BLaER1 treated with 17β-estradiol and CSF1 and Interleukin-3, amounts not matched to agents 10 nM and 100 nM (cell line): ENCODE measurements at regions not wholly inside any gene's neighbourhood (a gene's known extent, or its start where the extent isn't known, plus 50 kb on each side); places are given as distances from the start of the nearest gene placed in this dataset.
A peak's percentile ranks its signal among the peaks of the same experiment; 100 is the strongest.
"Not testable (repeated sequence)": the region's sequence is repeated elsewhere in the genome, so short reads cannot be mapped to it uniquely, and the experiment has no call there.

Source experiments
- H3K27ac ChIP-seq, 11 experiments: shearing (Covaris generic); formaldehyde crosslinking; 2 replicates each; pipeline ENCODE4 v1.8.1; 2022
- H3K27me3 ChIP-seq, 11 experiments: shearing (Covaris generic); formaldehyde crosslinking; 2 replicates each; pipeline ENCODE4 v1.8.1; 2022
- H3K36me3 ChIP-seq, 11 experiments: shearing (Covaris generic); formaldehyde crosslinking; 2 replicates each; pipeline ENCODE4 v1.8.1; 2022
- H3K4me1 ChIP-seq, 10 experiments: shearing (Covaris generic); formaldehyde crosslinking; 2 replicates each; pipeline ENCODE4 v1.8.1; 2022
- H3K4me2 ChIP-seq, 11 experiments: shearing (Covaris generic); formaldehyde crosslinking; 2 replicates each; pipeline ENCODE4 v1.8.1; 2022
- H3K4me3 ChIP-seq, 10 experiments: shearing (Covaris generic); formaldehyde crosslinking; 2 replicates each; pipeline ENCODE4 v1.8.1; 2022
- H3K9ac ChIP-seq, 11 experiments: shearing (Covaris generic); formaldehyde crosslinking; 2 replicates each; pipeline ENCODE4 v1.8.1; 2022
- H3K9me3 ChIP-seq, 11 experiments: shearing (Covaris generic); formaldehyde crosslinking; replicated peaks in 1 of 11; 2 replicates each; pipeline ENCODE4 v1.8.1; 2022
- H4K20me1 ChIP-seq, 11 experiments: shearing (Covaris generic); formaldehyde crosslinking; 2 replicates each; pipeline ENCODE4 v1.8.1; 2022
- Cebpa-rat ChIP-seq, 11 experiments: shearing (Covaris generic); IDR thresholded peaks; 2 replicates each; pipeline ENCODE4 v1.8.1; 2022

DNA sequence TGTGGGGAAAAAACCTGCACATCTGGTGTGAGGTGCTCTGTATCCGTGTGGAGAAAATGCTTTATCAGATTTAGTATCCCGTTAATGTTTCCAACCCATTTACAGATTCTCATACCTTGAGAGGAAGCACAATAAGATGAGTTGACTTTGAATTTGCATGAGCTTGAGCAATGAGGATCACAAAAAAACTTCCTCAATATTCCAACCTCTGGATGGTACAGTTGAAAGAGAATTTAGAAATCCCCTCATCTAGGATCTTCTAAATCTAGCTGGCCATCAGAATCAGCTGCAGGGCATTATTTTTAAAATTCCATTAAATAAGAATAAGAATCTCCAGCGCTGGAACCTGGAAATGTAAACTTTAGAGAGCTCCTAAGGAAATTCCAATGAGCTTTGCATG is 82.5 kb upstream of the NR5A2 start:
- H4K20me1 ChIP-seq = no peaks in the 10 kb centered on the region
- peak overlapping the region in 3 of 11 experiments; percentile 9 to 46 (median 22); a peak in 2 of 22 replicates for H3K4me2 ChIP-seq
- H3K4me1 ChIP-seq = peaks cover 0 to 24% (median 0%) of the 10 kb centered on the region in 10 experiments; a peak in 7 of 20 replicates
- H3K36me3 ChIP-seq = no peaks in the 10 kb centered on the region
- no peak overlapping the region for H3K4me3 ChIP-seq
- no peak for TF ChIP-seq Cebpa-rat (IDR thresholded peaks at IDR 0.05)
- H3K27me3 ChIP-seq = no peaks in the 10 kb centered on the region
- H3K9me3 ChIP-seq = peaks cover 0 to 8% (median 0%) of the 10 kb centered on the region in 11 experiments; a peak in 3 of 22 replicates
- no peak overlapping the region for H3K9ac ChIP-seq
- H3K27ac ChIP-seq = no peak overlapping the region

- Histone ChIP-seq H3K27ac (no peak overlapping the region), H3K9ac (no peak overlapping the region), H4K20me1 (no peaks in the 10 kb centered on the region), H3K9me3 (peaks cover 0 to 8% (median 0%) of the 10 kb centered on the region in 11 experiments; a peak in 3 of 22 replicates), H3K4me2 (peak overlapping the region in 2 of 11 experiments; percentile 22 to 46; a peak in 4 of 22 replicates), H3K27me3 (no peaks in the 10 kb centered on the region), H3K36me3 (no peaks in the 10 kb centered on the region), H3K4me3 (no peak overlapping the region), H3K4me1 (peaks cover 0 to 24% (median 0%) of the 10 kb centered on the region in 10 experiments; a peak in 7 of 20 replicates)
- no peak for TF ChIP-seq Cebpa-rat (IDR thresholded peaks at IDR 0.05)
Observed at GRCh38 chr1:199945591-199945990, 81.9 kb upstream of the NR5A2 start.

DNA sequence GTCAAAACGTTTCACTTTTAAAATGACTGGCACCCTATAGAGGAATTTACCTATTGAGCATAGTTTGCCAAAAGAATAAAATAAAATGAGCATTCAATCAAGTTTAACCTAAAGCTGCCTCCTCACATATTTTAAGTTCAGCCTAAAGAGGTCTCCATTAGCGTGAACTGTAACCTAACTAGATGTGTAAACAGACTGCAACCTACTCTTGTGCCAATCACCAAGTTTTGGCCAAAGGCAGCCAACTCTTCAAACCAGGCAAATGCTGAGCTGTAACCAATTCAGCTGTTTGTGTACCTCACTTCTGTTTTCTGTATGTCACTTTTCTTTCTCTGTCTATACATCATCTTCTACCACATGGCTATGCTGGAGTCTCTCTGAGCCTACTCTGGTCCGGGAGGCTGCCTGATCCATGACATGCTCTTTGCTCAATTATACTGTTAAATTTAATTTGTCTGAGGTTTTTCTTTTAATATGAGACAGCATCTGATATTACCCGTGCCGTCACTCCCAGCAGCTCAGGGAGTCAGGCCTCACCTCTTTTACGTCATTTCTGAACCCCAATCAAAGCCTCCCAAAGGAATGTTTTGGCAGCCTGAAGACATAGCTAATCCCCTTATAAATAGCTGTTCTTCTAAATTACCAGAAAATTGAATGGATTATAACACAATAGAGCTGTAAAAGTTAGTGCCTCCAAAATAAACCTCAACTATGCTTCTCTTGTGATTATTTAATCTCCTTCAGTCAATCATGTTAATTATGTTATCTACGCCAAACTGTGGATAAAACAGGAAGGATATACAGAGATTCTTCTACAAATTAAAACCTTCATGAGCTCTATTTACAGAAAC is 81.0 kb upstream of the NR5A2 start:
- Histone ChIP-seq H3K36me3 (no peaks in the 10 kb centered on the region), H3K27me3 (no peaks in the 10 kb centered on the region), H3K9ac (no peak overlapping the region), H3K4me1 (peaks cover 0 to 24% (median 0%) of the 10 kb centered on the region in 10 experiments; a peak in 7 of 20 replicates), H3K4me2 (peak overlapping the region in 1 of 11 experiments; percentile 46; a peak in 1 of 22 replicates), H3K4me3 (no peak overlapping the region), H3K27ac (no peak overlapping the region), H3K9me3 (peaks cover 0 to 8% (median 0%) of the 10 kb centered on the region in 11 experiments; a peak in 3 of 22 replicates), H4K20me1 (no peaks in the 10 kb centered on the region)
- TF ChIP-seq Cebpa-rat (IDR thresholded peaks at IDR 0.05) = no peak

GRCh38 chr1:199948587-199949280 is 78.8 kb upstream of the NR5A2 start:
- Histone ChIP-seq H4K20me1 (no peaks in the 10 kb centered on the region), H3K27me3 (no peaks in the 10 kb centered on the region), H3K4me2 (no peak overlapping the region; a peak in 1 of 22 replicates), H3K4me3 (no peak overlapping the region), H3K9ac (no peak overlapping the region), H3K27ac (peak overlapping the region in 3 of 11 experiments; percentile 11 to 19 (median 15); a peak in 3 of 22 replicates), H3K36me3 (no peaks in the 10 kb centered on the region), H3K9me3 (peaks cover 0 to 8% (median 0%) of the 10 kb centered on the region in 11 experiments; a peak in 3 of 22 replicates), H3K4me1 (peaks cover 0 to 24% (median 0%) of the 10 kb centered on the region in 10 experiments; a peak in 6 of 20 replicates)
- no peak for TF ChIP-seq Cebpa-rat (IDR thresholded peaks at IDR 0.05)

DNA sequence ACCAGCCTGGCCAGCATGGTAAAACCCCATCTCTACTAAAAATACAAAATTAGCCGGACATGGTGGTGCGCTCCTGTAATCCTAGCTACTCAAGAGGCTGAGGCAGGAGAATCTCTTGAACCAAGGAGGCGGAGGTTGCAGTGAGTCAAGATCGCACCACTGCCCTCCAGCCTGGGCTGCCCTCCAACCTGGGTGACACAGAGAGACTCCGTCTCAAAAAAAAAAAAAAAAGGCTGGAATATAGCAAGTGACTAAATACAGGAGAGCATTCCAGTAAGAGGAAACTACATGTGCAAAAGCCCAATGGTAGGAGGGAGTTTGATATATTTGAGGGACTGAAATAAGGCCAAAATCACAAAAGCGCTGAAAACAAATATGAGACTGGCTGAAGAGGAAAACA is 76.5 kb upstream of the NR5A2 start:
- not testable (repeated sequence) for H3K36me3 ChIP-seq, H3K27ac ChIP-seq, H3K27me3 ChIP-seq

DNA sequence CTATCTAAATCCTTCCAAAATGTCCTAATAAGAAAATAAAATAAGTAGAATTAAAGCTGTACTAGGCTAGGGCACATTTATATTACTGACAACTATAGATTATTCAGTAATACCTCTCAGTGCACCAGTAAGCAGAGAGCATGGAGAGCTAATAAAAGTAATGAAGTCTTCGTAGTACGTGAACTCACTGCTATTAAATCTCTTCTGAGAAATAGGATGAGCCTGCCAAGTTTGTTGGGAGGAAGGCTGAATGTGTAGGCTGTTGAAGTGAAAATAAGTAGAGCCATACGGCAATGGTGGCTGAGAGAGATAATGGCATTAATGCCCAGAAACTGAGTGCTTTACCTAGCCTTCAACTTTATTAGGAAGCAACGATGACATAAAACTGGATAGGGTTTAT is 73.9 kb upstream of the NR5A2 start:
- no peak for TF ChIP-seq Cebpa-rat (IDR thresholded peaks at IDR 0.05)
- H3K9me3 ChIP-seq = peaks cover 0 to 3% (median 0%) of the 10 kb centered on the region in 11 experiments; a peak in 3 of 22 replicates
- peaks cover 0 to 6% (median 0%) of the 10 kb centered on the region in 10 experiments; a peak in 4 of 20 replicates for H3K4me1 ChIP-seq
- H3K36me3 ChIP-seq = no peaks in the 10 kb centered on the region
- H3K4me2 ChIP-seq = no peak overlapping the region
- no peak overlapping the region for H3K4me3 ChIP-seq
- no peaks in the 10 kb centered on the region for H3K27me3 ChIP-seq
- no peaks in the 10 kb centered on the region for H4K20me1 ChIP-seq
- H3K9ac ChIP-seq = no peak overlapping the region
- H3K27ac ChIP-seq = no peak overlapping the region

More for the DNA sequence above, 76.5 kb upstream of the NR5A2 start:
- H3K4me1 ChIP-seq = peaks cover 0 to 12% (median 0%) of the 10 kb centered on the region in 10 experiments; a peak in 5 of 20 replicates
- not testable (repeated sequence) for H3K9me3 ChIP-seq, H3K4me2 ChIP-seq, H3K4me3 ChIP-seq, H4K20me1 ChIP-seq, H3K9ac ChIP-seq

GRCh38 chr1:199954699-199955098 is 72.8 kb upstream of the NR5A2 start:
- Histone ChIP-seq H3K36me3 (no peaks in the 10 kb centered on the region), H3K4me3 (no peak overlapping the region), H3K4me1 (no peaks in the 10 kb centered on the region), H3K9ac (no peak overlapping the region), H3K4me2 (no peak overlapping the region), H3K27ac (no peak overlapping the region), H4K20me1 (no peaks in the 10 kb centered on the region), H3K9me3 (peaks cover 0 to 6% (median 4%) of the 10 kb centered on the region in 11 experiments; a peak in 7 of 22 replicates), H3K27me3 (no peaks in the 10 kb centered on the region)
- no peak for TF ChIP-seq Cebpa-rat (IDR thresholded peaks at IDR 0.05)

- no peaks in the 10 kb centered on the region for H3K36me3 ChIP-seq
- H3K27ac ChIP-seq = no peak overlapping the region
- H3K9ac ChIP-seq = no peak overlapping the region
- H3K4me2 ChIP-seq = no peak overlapping the region
- no peaks in the 10 kb centered on the region for H3K4me1 ChIP-seq
- H3K4me3 ChIP-seq = no peak overlapping the region
- no peaks in the 10 kb centered on the region for H4K20me1 ChIP-seq
- TF ChIP-seq Cebpa-rat (IDR thresholded peaks at IDR 0.05) = no peak
- H3K27me3 ChIP-seq = no peaks in the 10 kb centered on the region
- H3K9me3 ChIP-seq = peaks cover 0 to 7% (median 5%) of the 10 kb centered on the region in 11 experiments; a peak in 7 of 22 replicates
Observed at GRCh38 chr1:199955235-199955634, 72.3 kb upstream of the NR5A2 start.

DNA sequence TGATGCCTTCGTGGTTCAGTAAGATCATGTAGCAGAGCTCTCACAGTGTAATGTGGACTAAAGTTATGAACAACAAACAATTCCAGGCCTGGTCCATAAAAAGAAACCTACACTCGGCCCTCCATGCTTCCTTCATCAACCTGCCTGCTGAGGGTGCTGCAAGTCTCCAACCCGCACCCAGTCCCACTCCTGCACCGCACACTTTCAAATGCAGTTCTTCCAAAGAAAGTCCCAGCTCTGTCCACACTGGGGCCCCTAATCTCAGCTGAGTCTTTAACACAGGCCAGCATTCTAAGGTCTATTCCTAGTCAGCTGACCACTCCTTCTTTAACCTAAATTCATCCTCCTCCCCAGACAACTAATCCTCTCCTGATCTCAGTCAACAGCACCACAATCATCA is 71.5 kb upstream of the NR5A2 start:
- Histone ChIP-seq H3K4me1 (no peaks in the 10 kb centered on the region), H4K20me1 (no peaks in the 10 kb centered on the region), H3K27ac (no peak overlapping the region), H3K27me3 (no peaks in the 10 kb centered on the region), H3K4me3 (no peak overlapping the region), H3K4me2 (no peak overlapping the region), H3K9me3 (peaks cover 0 to 7% (median 5%) of the 10 kb centered on the region in 11 experiments; a peak in 7 of 22 replicates), H3K36me3 (no peaks in the 10 kb centered on the region), H3K9ac (no peak overlapping the region)
- no peak for TF ChIP-seq Cebpa-rat (IDR thresholded peaks at IDR 0.05)
